ENCODE measurements at regions not wholly inside any gene's neighbourhood (a gene's known extent, or its start where the extent isn't known, plus 50 kb on each side); places are given as distances from the start of the nearest gene placed in this dataset.

- no peak for TF ChIP-seq EP300 (IDR thresholded peaks at IDR 0.05)
- TF ChIP-seq, protein P1, sequence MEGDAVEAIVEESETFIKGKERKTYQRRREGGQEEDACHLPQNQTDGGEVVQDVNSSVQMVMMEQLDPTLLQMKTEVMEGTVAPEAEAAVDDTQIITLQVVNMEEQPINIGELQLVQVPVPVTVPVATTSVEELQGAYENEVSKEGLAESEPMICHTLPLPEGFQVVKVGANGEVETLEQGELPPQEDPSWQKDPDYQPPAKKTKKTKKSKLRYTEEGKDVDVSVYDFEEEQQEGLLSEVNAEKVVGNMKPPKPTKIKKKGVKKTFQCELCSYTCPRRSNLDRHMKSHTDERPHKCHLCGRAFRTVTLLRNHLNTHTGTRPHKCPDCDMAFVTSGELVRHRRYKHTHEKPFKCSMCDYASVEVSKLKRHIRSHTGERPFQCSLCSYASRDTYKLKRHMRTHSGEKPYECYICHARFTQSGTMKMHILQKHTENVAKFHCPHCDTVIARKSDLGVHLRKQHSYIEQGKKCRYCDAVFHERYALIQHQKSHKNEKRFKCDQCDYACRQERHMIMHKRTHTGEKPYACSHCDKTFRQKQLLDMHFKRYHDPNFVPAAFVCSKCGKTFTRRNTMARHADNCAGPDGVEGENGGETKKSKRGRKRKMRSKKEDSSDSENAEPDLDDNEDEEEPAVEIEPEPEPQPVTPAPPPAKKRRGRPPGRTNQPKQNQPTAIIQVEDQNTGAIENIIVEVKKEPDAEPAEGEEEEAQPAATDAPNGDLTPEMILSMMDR (IDR thresholded peaks at IDR 0.05): no peak
These were observed 331.2 kb downstream of the QKI start for GRCh38 chr6:163745536-163746400.
